HFF-Myc (cell line): ENCODE measurements at regions not wholly inside any gene's neighbourhood (a gene's known extent, or its start where the extent isn't known, plus 50 kb on each side); places are given as distances from the start of the nearest gene placed in this dataset.

Source experiments
- DNase-seq: peaks from one replicate; pipeline ENCODE4 v3.0.0-alpha.2; 2011; ENCODE audit warnings: low read depth; ENCODE audit errors: extremely low read depth
- H3K4me3 ChIP-seq: replicated peaks from 2 replicates; pipeline ENCODE4 v1.5.1; 2011; ENCODE audit warnings: low read depth, mild to moderate bottlenecking, control low read depth, low read length
- TF ChIP-seq, protein P1 (sequence below): IDR thresholded peaks from 2 replicates; pipeline ENCODE4 v1.5.1; 2012; ENCODE audit warnings: mild to moderate bottlenecking, low read depth, low read length, control low read depth; ENCODE audit errors: missing control alignments

DNA sequence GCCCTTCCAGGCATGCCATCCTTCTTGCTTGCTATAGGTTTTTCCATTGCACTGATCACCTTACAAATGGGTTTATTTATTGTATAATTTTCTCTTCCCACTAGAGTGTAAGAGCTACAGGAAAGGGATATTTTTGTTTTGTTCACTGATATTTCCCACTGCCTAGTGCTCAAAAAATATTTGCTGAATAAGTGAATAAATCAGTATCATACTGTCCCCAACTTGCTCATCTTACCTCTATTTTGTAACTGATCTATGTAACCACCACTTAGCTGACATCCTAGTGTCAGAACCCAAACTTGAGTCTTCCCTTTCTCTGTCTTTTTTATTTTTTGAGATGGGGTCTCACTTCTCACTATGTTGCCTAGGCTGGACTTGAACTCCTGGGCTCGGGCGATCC lies 87.6 kb upstream of the TBC1D3K start:
- TF ChIP-seq, protein P1, sequence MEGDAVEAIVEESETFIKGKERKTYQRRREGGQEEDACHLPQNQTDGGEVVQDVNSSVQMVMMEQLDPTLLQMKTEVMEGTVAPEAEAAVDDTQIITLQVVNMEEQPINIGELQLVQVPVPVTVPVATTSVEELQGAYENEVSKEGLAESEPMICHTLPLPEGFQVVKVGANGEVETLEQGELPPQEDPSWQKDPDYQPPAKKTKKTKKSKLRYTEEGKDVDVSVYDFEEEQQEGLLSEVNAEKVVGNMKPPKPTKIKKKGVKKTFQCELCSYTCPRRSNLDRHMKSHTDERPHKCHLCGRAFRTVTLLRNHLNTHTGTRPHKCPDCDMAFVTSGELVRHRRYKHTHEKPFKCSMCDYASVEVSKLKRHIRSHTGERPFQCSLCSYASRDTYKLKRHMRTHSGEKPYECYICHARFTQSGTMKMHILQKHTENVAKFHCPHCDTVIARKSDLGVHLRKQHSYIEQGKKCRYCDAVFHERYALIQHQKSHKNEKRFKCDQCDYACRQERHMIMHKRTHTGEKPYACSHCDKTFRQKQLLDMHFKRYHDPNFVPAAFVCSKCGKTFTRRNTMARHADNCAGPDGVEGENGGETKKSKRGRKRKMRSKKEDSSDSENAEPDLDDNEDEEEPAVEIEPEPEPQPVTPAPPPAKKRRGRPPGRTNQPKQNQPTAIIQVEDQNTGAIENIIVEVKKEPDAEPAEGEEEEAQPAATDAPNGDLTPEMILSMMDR, result no peak
- H3K4me3 ChIP-seq, result no peak overlapping the region
- DNase-seq, result no peak

DNA sequence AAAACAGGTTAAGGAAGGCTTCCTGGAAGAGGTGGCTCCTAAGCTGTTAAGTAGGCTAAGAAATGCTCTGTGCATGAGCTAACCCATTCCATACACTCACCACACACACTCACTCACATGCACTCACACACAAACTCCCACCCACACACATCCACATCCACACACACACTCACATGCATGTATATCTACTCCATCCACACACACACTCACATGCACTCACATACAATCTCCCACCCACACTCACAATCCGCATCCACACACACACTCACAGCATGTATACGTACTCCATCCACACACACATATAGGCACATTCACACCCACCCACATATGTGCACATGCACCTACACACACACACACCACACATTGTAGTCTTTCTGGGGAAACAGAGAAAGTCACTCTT lies 89.3 kb upstream of the HNF1B start:
- DNase-seq, result no peak
- H3K4me3 ChIP-seq, result no peak overlapping the region
- TF ChIP-seq, protein P1, result no peak

DNA sequence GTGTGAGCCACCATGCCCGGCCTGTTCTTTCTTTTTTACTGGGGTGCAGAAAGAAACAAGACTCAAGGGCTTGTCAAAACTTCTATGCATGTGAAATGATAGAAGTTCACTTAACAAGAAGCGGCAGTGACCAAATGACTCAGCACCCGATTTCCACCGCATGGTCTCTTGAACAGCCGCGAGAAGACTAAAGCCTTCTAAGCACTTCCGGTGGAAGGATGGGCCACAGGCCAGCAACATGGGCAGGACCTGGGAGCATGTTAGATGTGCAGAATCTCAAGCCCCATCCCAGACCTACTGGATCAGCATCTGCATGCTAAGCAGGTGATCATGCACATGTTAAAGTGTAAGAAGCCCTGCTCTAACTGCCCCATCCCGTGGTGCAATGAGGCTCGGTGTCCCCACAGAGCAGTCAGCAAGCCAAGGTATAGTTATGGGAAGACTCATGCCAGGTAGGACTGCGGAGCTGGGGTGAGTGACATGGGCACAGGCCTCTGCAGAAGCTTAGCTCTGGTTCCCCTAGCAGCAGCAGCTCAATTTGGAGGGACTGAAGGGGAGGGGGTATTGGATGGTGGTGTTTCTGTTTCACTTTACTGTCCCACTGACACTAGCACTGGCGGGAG lies 88.5 kb upstream of the HNF1B start:
- no peak for DNase-seq
- TF ChIP-seq, protein P1, result no peak
- no peak overlapping the region for H3K4me3 ChIP-seq

DNA sequence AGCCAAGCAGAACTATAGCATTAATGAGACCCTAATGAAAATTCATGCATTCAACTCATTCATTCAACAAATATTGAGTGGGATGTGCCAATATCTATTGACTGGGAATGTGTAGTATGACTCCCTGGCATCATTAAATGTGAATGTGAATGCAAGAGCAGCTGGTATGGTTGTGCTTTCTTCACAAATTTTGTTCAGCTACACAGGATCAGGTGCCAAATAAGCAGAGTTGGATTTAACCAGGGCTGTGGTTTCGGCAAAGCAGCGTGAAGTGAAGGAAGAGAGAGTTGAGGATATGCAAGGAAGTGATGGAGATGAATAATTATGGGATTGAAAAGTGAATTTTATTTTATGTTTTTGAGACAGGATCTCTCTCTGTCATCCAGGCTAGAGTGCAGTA lies 87.1 kb upstream of the HNF1B start:
- H3K4me3 ChIP-seq, result no peak overlapping the region
- TF ChIP-seq, protein P1, result no peak
- DNase-seq, result no peak

DNA sequence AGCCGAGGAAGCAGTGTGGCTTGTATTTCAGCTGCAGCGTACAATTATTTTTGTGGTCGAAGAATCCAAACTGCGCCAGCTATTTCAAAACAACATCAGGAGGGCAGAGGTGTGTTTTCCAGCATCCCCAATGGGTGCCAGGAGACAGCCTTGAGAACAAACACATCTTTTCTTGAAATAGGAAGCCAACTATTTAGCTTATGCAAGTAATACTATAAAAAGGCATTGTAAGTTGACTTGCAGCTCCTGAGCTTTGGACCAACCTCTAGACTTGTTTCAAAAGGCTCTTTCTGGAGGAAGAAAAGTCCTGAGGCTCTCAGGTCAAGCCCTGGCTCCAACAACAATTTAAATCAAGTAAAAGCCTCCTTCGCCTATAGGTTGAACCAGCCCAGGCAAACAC lies 86.6 kb upstream of the HNF1B start:
- TF ChIP-seq, protein P1, result no peak
- H3K4me3 ChIP-seq, result no peak overlapping the region
- DNase-seq, result no peak

DNA sequence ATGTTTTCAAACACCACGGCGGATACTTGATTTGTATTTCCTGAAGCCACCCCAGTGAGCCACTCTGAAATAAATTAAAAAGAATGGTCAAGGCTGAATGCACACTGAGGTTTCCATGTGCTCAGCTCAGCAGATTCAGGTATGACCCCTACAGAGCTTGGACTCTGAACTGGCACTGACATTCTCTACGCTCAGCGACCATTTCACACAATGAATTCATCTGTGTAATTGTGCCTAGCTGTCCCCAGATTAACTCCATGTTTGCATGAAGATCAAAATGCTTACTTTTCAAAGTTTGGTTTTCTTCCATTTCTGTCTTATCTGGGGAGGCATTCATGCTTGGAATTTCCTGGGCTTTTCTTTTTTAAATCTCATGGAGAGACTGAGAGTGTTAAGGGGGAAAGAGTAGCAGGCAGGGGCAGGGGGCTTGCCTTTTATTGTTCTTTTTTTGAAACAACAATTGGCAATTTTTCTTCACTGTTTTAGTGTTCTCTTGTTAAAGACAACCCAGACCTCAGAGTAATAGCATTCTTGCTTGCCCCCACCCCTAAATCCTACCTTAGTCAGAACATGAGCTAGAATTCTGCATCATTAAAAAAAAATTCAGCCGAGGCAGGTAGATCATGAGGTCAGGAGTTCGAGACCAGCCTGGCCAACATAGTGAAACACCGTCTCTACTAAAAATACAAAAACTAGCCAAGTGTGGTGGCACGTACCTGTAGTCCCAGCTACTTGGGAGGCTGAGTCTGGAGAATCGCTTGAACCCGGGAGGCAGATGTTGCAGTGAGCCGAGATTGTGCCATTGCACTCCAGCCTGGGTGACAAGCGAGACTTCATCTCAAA lies 85.5 kb upstream of the HNF1B start:
- TF ChIP-seq, protein P1, result no peak
- no peak for DNase-seq
- no peak overlapping the region for H3K4me3 ChIP-seq
